ENCODE measurements at regions not wholly inside any gene's neighbourhood (a gene's known extent, or its start where the extent isn't known, plus 50 kb on each side); places are given as distances from the start of the nearest gene placed in this dataset.

GRCh38 chr21:24011087-24011486 is 1596.2 kb downstream of the MRPL39 start:
- TF ChIP-seq MAX (IDR thresholded peaks at IDR 0.05): no peak
- no peak for TF ChIP-seq POLR2A (IDR thresholded peaks at IDR 0.05; ENCODE audit: low read length)
- TF ChIP-seq CTCF (IDR thresholded peaks at IDR 0.05): no peak
- no peak for TF ChIP-seq CHD4 (IDR thresholded peaks at IDR 0.05; ENCODE audit: borderline replicate concordance)
- no peak for TF ChIP-seq REST (IDR thresholded peaks at IDR 0.05)
- no peak for TF ChIP-seq ZSCAN20 (CRISPR knock-in tag; IDR thresholded peaks at IDR 0.05)
- TF ChIP-seq CBX2 (IDR thresholded peaks at IDR 0.05; ENCODE audit: borderline replicate concordance, low read depth): no peak

Measured in A549 (cell line).